HG03175 (cell line): ENCODE measurements at regions not wholly inside any gene's neighbourhood (a gene's known extent, or its start where the extent isn't known, plus 50 kb on each side); places are given as distances from the start of the nearest gene placed in this dataset.
"Not testable (repeated sequence)": the region's sequence is repeated elsewhere in the genome, so short reads cannot be mapped to it uniquely, and the experiment has no call there.

Source experiments
- ATAC-seq: cut with Tn5 transposase; IDR thresholded peaks from one replicate; pipeline ENCODE4 v1.9.1; 2021; ENCODE audit warnings: mild to moderate bottlenecking, moderate library complexity; ENCODE audit not compliant: unreplicated experiment

GRCh38 chr18:11468617-11469016 lies 140.8 kb upstream of the SLC35G4 start:
- ATAC-seq: no peak

- no peak for ATAC-seq
Observed at GRCh38 chr18:11468120-11468519, 141.3 kb upstream of the SLC35G4 start.

- ATAC-seq: no peak
Observed at GRCh38 chr18:11467611-11468010, 141.8 kb upstream of the SLC35G4 start.

- ATAC-seq: no peak
Observed at GRCh38 chr18:11464129-11464528, 145.3 kb upstream of the SLC35G4 start.

- no peak for ATAC-seq
Observed at GRCh38 chr18:11458447-11458846, 150.9 kb upstream of the SLC35G4 start.

- ATAC-seq: not testable (repeated sequence)
Observed at GRCh38 chr18:11457853-11458252, 151.5 kb upstream of the SLC35G4 start.

GRCh38 chr18:11454040-11454439 lies 155.4 kb upstream of the SLC35G4 start:
- ATAC-seq: no peak

- ATAC-seq: not testable (repeated sequence)
Observed at GRCh38 chr18:11444169-11444568, 165.2 kb upstream of the SLC35G4 start.

GRCh38 chr18:11437046-11437445 lies 172.3 kb upstream of the SLC35G4 start:
- no peak for ATAC-seq

GRCh38 chr18:11432360-11432811 lies 177.0 kb upstream of the SLC35G4 start:
- no peak for ATAC-seq

GRCh38 chr18:11429876-11430275 lies 179.5 kb upstream of the SLC35G4 start:
- ATAC-seq: no peak

GRCh38 chr18:11425211-11425610 lies 184.2 kb upstream of the SLC35G4 start:
- ATAC-seq: no peak

- ATAC-seq: no peak
Observed at GRCh38 chr18:11419338-11419737, 190.1 kb upstream of the SLC35G4 start.

GRCh38 chr18:11412811-11413210 lies 196.6 kb upstream of the SLC35G4 start:
- ATAC-seq: no peak

GRCh38 chr18:11411048-11411447 lies 198.3 kb upstream of the SLC35G4 start:
- ATAC-seq: no peak

- ATAC-seq: no peak
Observed at GRCh38 chr18:11408555-11409065, 200.8 kb upstream of the SLC35G4 start.

GRCh38 chr18:11407940-11408339 lies 201.5 kb upstream of the SLC35G4 start:
- no peak for ATAC-seq

- ATAC-seq: no peak
Observed at GRCh38 chr18:11405804-11406203, 203.6 kb upstream of the SLC35G4 start.

GRCh38 chr18:11400703-11401102 lies 208.7 kb upstream of the SLC35G4 start:
- no peak for ATAC-seq

GRCh38 chr18:11398625-11399024 lies 210.8 kb upstream of the SLC35G4 start:
- ATAC-seq: no peak

- no peak for ATAC-seq
Observed at GRCh38 chr18:11392980-11393885, 216.2 kb upstream of the SLC35G4 start.

GRCh38 chr18:11392292-11392691 lies 217.1 kb upstream of the SLC35G4 start:
- ATAC-seq: no peak
